ENCODE measurements at regions not wholly inside any gene's neighbourhood (a gene's known extent, or its start where the extent isn't known, plus 50 kb on each side); places are given as distances from the start of the nearest gene placed in this dataset.
"Not testable (repeated sequence)": the region's sequence is repeated elsewhere in the genome, so short reads cannot be mapped to it uniquely, and the experiment has no call there.

DNA sequence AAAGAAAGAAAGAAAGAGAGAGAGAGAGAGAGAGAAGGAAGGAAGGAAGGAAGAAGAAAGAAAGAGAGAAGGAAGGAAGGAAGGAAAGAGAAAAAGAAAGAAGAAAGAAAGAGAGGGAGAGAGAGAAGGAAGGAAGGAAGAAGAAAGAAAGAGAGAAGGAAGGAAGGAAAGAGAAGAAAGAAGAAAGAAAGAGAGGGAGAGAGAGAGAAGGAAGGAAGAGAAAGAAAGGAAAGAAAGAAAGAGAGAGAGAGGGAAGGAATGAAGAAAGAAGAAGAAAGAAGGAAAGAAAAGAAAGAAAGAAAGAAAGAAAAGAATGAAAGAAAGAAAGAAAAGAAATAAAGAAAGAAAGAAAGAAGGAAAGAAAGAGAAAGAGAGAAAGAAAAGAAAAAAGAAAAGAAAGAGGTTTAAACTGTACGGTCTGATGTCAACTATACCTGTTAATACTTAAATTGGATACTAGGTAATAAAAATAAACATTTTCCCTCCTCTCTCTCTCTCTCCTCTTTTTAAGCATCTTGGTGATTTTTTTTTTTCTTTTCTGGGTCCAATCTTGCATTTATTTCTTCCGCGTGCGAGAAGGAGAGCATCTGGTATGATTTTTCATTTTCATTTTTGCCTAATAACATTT lies 93.8 kb downstream of the CRLF2 start (continued):
- TF ChIP-seq, protein P1, sequence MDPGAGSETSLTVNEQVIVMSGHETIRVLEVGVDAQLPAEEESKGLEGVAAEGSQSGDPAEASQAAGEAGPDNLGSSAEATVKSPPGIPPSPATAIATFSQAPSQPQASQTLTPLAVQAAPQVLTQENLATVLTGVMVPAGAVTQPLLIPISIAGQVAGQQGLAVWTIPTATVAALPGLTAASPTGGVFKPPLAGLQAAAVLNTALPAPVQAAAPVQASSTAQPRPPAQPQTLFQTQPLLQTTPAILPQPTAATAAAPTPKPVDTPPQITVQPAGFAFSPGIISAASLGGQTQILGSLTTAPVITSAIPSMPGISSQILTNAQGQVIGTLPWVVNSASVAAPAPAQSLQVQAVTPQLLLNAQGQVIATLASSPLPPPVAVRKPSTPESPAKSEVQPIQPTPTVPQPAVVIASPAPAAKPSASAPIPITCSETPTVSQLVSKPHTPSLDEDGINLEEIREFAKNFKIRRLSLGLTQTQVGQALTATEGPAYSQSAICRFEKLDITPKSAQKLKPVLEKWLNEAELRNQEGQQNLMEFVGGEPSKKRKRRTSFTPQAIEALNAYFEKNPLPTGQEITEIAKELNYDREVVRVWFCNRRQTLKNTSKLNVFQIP (CRISPR knock-in tag; IDR thresholded peaks at IDR 0.05; ENCODE audit: borderline replicate concordance, low read depth): no peak
- TF ChIP-seq PPARA (CRISPR knock-in tag; IDR thresholded peaks at IDR 0.05; ENCODE audit: borderline replicate concordance) (no peak), ZNF70 (CRISPR knock-in tag; IDR thresholded peaks at IDR 0.05) (no peak), ZFP3 (CRISPR knock-in tag; IDR thresholded peaks at IDR 0.05) (no peak)

GRCh38 chrX:1115411-1115810 lies 97.0 kb downstream of the CRLF2 start:
- ATAC-seq: not testable (repeated sequence)

DNA sequence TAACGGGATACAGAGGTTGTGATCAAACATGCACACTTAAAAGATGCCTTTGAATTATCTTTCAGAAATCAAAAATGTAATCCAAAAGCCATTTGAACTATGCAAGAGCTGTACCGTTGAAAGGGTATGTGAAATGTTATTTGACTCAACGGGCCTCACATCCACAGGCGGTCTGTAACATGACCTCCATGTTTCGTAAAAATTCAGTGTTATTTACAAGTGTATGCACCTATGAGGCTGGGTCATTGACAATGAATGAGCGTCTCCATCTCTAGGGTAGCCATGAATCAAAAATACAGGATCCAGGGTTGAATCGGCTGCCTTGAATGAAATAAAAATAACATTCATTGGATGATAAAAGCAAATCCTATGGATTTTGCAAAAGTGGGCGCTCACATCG lies 100.1 kb downstream of the CRLF2 start:
- TF ChIP-seq PATZ1 (CRISPR knock-in tag; IDR thresholded peaks at IDR 0.05; ENCODE audit: borderline replicate concordance) (no peak), ZFP30 (CRISPR knock-in tag; IDR thresholded peaks at IDR 0.05) (no peak), SNAI2 (CRISPR knock-in tag; IDR thresholded peaks at IDR 0.05) (no peak), ZNF70 (CRISPR knock-in tag; IDR thresholded peaks at IDR 0.05) (no peak), OSR1 (CRISPR knock-in tag; IDR thresholded peaks at IDR 0.05) (no peak), ZNF565 (CRISPR knock-in tag; conservative IDR thresholded peaks at IDR 0.05; ENCODE audit: low read depth) (no peak)
- no peak for ATAC-seq

GRCh38 chrX:1111601-1112300 lies 100.7 kb downstream of the CRLF2 start:
- no peak for TF ChIP-seq ESRRG (CRISPR knock-in tag; IDR thresholded peaks at IDR 0.05)
- TF ChIP-seq ZFP3 (CRISPR knock-in tag; IDR thresholded peaks at IDR 0.05): no peak
- TF ChIP-seq ARNTL (CRISPR knock-in tag; IDR thresholded peaks at IDR 0.05; ENCODE audit: borderline replicate concordance, low read depth): no peak
- no peak for TF ChIP-seq BACH2 (CRISPR knock-in tag; IDR thresholded peaks at IDR 0.05; ENCODE audit: borderline replicate concordance)
- no peak for TF ChIP-seq ISL1 (CRISPR knock-in tag; IDR thresholded peaks at IDR 0.05)
- no peak for TF ChIP-seq PATZ1 (CRISPR knock-in tag; IDR thresholded peaks at IDR 0.05; ENCODE audit: borderline replicate concordance)
- TF ChIP-seq TSHZ2 (CRISPR knock-in tag; IDR thresholded peaks at IDR 0.05): no peak
- no peak for TF ChIP-seq GLIS3 (CRISPR knock-in tag; IDR thresholded peaks at IDR 0.05)
- TF ChIP-seq ZNF70 (CRISPR knock-in tag; IDR thresholded peaks at IDR 0.05): no peak
- no peak for TF ChIP-seq CREB5 (CRISPR knock-in tag; IDR thresholded peaks at IDR 0.05; ENCODE audit: low read depth)
- no peak for TF ChIP-seq TOX (CRISPR knock-in tag; IDR thresholded peaks at IDR 0.05; ENCODE audit: borderline replicate concordance)
- TF ChIP-seq, protein P1 (CRISPR knock-in tag; IDR thresholded peaks at IDR 0.05; ENCODE audit: borderline replicate concordance, low read depth): no peak
- TF ChIP-seq ZNF565 (CRISPR knock-in tag; conservative IDR thresholded peaks at IDR 0.05; ENCODE audit: low read depth): no peak
- TF ChIP-seq ZFP30 (CRISPR knock-in tag; IDR thresholded peaks at IDR 0.05): no peak
- no peak for TF ChIP-seq OSR1 (CRISPR knock-in tag; IDR thresholded peaks at IDR 0.05)
- no peak for TF ChIP-seq CSDC2 (CRISPR knock-in tag; IDR thresholded peaks at IDR 0.05)
- TF ChIP-seq, protein P2, sequence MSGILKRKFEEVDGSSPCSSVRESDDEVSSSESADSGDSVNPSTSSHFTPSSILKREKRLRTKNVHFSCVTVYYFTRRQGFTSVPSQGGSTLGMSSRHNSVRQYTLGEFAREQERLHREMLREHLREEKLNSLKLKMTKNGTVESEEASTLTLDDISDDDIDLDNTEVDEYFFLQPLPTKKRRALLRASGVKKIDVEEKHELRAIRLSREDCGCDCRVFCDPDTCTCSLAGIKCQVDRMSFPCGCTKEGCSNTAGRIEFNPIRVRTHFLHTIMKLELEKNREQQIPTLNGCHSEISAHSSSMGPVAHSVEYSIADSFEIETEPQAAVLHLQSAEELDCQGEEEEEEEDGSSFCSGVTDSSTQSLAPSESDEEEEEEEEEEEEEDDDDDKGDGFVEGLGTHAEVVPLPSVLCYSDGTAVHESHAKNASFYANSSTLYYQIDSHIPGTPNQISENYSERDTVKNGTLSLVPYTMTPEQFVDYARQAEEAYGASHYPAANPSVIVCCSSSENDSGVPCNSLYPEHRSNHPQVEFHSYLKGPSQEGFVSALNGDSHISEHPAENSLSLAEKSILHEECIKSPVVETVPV (CRISPR knock-in tag; IDR thresholded peaks at IDR 0.05): no peak
- TF ChIP-seq RARB (CRISPR knock-in tag; IDR thresholded peaks at IDR 0.05): no peak

More at GRCh38 chrX:1111601-1112300, 100.7 kb downstream of the CRLF2 start:
- ATAC-seq: no peak
